SU-DHL-6 (cell line): ENCODE measurements at regions not wholly inside any gene's neighbourhood (a gene's known extent, or its start where the extent isn't known, plus 50 kb on each side); places are given as distances from the start of the nearest gene placed in this dataset.

Source experiments
- H2AFZ ChIP-seq: fragments of 200-600 bp; sonication (generic); 2 replicates; pipeline ENCODE4 v1.6.1; 2014; ENCODE audit warnings: low read depth, mild to moderate bottlenecking, moderate library complexity, mixed read lengths, antibody characterized with exemption, low read length; ENCODE audit not compliant: severe bottlenecking
- H3F3A ChIP-seq: fragments of 200-600 bp; shearing (Covaris generic); 2 replicates; pipeline ENCODE4 v1.6.0; 2016; ENCODE audit warnings: antibody characterized with exemption, mild to moderate bottlenecking; ENCODE audit not compliant: insufficient read depth
- H3K27ac ChIP-seq: fragments of 200-600 bp; sonication (generic); 2 replicates; pipeline ENCODE4 v1.5.1; 2016; ENCODE audit warnings: low read depth, mild to moderate bottlenecking, low read length, moderate library complexity, mixed read lengths
- H3K27me3 ChIP-seq: fragments of 200-600 bp; sonication (generic), shearing (Covaris generic); 2 replicates; pipeline ENCODE4 v1.6.0; 2014; ENCODE audit warnings: mild to moderate bottlenecking, low read length
- H3K36me3 ChIP-seq: fragments of 200-600 bp; sonication (generic); 2 replicates; pipeline ENCODE4 v1.6.1; 2014; ENCODE audit warnings: mild to moderate bottlenecking, low read length, mixed read lengths
- H3K4me2 ChIP-seq: fragments of 300-600, 200-600 bp; shearing (Covaris generic), sonication (generic); 2 replicates; pipeline ENCODE4 v1.6.0; 2014; ENCODE audit warnings: low read length, low read depth, mild to moderate bottlenecking; ENCODE audit not compliant: poor library complexity, severe bottlenecking
- H3K4me3 ChIP-seq: fragments of 200-600 bp; sonication (generic); 2 replicates; pipeline ENCODE4 v1.5.1; 2014; ENCODE audit warnings: antibody characterized with exemption, low read length, mild to moderate bottlenecking, mixed read lengths; ENCODE audit not compliant: insufficient read depth, poor library complexity, severe bottlenecking
- H3K79me2 ChIP-seq: fragments of 200-600 bp; sonication (generic); 2 replicates; pipeline ENCODE4 v1.6.1; 2014; ENCODE audit warnings: mild to moderate bottlenecking, low read length, moderate library complexity; ENCODE audit not compliant: insufficient read depth
- H3K9ac ChIP-seq: fragments of 200-600 bp; sonication (generic); 2 replicates; pipeline ENCODE4 v1.7.0; 2014; ENCODE audit warnings: mild to moderate bottlenecking, low read length
- H3K9me2 ChIP-seq: fragments of 200-600 bp; sonication (generic); replicated peaks from 2 replicates; pipeline ENCODE4 v1.6.1; 2014; ENCODE audit warnings: low read length; ENCODE audit not compliant: insufficient read depth
- H3K9me3 ChIP-seq: fragments of 200-600 bp; sonication (generic); 2 replicates; pipeline ENCODE4 v1.6.1; 2014; ENCODE audit warnings: low read length, mixed read lengths; ENCODE audit not compliant: insufficient read depth
- H4K20me1 ChIP-seq: fragments of 200-600 bp; sonication (generic); 2 replicates; pipeline ENCODE4 v1.6.1; 2014; ENCODE audit warnings: low read depth, mild to moderate bottlenecking, antibody characterized with exemption, low read length, moderate library complexity, mixed read lengths
- CTCF ChIP-seq: fragments of 200-600 bp; sonication (generic); IDR thresholded peaks from one replicate; pipeline ENCODE4 v1.5.1; 2017; ENCODE audit warnings: antibody characterized with exemption, mild to moderate bottlenecking, low read length, moderate library complexity; ENCODE audit not compliant: insufficient read depth, poor library complexity, severe bottlenecking
- EZH2phosphoT487 ChIP-seq: fragments of 200-600 bp; sonication (generic), shearing (Covaris generic); conservative IDR thresholded peaks from 2 replicates; pipeline ENCODE4 v1.6.1; 2018; ENCODE audit warnings: mild to moderate bottlenecking, antibody characterized with exemption, low read length, moderate library complexity, mixed read lengths

GRCh38 chr1:56202186-56202585 lies 377.2 kb downstream of the PLPP3 start:
- Histone ChIP-seq H3K36me3 (no peaks in the 10 kb centered on the region), H3K9me2 (no peaks in the 10 kb centered on the region), H3F3A (no peaks in the 10 kb centered on the region), H3K9ac (no peak overlapping the region), H3K79me2 (no peaks in the 10 kb centered on the region), H3K9me3 (no peaks in the 10 kb centered on the region), H3K4me3 (no peak overlapping the region), H2AFZ (no peak overlapping the region), H3K27ac (no peak overlapping the region), H3K27me3 (no peaks in the 10 kb centered on the region), H3K4me2 (no peak overlapping the region), H4K20me1 (no peaks in the 10 kb centered on the region)
- TF ChIP-seq EZH2phosphoT487 (no peak), CTCF (no peak)

- H3F3A ChIP-seq: no peaks in the 10 kb centered on the region
- H3K9ac ChIP-seq: no peak overlapping the region
- H4K20me1 ChIP-seq: no peaks in the 10 kb centered on the region
- H3K27ac ChIP-seq: no peak overlapping the region
- no peak overlapping the region for H3K4me2 ChIP-seq
- no peaks in the 10 kb centered on the region for H3K9me3 ChIP-seq
- no peaks in the 10 kb centered on the region for H3K9me2 ChIP-seq
- no peak for TF ChIP-seq CTCF
- no peak for TF ChIP-seq EZH2phosphoT487
- H3K4me3 ChIP-seq: no peak overlapping the region
- no peak overlapping the region for H2AFZ ChIP-seq
- no peaks in the 10 kb centered on the region for H3K36me3 ChIP-seq
- H3K27me3 ChIP-seq: no peaks in the 10 kb centered on the region
- no peaks in the 10 kb centered on the region for H3K79me2 ChIP-seq
These were observed 378.5 kb downstream of the PLPP3 start for GRCh38 chr1:56200896-56201295.

- H4K20me1 ChIP-seq: no peaks in the 10 kb centered on the region
- H3K9ac ChIP-seq: no peak overlapping the region
- H3K9me3 ChIP-seq: no peaks in the 10 kb centered on the region
- H3K79me2 ChIP-seq: no peaks in the 10 kb centered on the region
- H3K27me3 ChIP-seq: no peaks in the 10 kb centered on the region
- H3K4me3 ChIP-seq: no peak overlapping the region
- no peak overlapping the region for H3K27ac ChIP-seq
- no peaks in the 10 kb centered on the region for H3K9me2 ChIP-seq
- TF ChIP-seq EZH2phosphoT487: no peak
- no peak for TF ChIP-seq CTCF
- H3F3A ChIP-seq: no peaks in the 10 kb centered on the region
- no peaks in the 10 kb centered on the region for H3K36me3 ChIP-seq
- H2AFZ ChIP-seq: no peak overlapping the region
- H3K4me2 ChIP-seq: no peak overlapping the region
These were observed 378.9 kb downstream of the PLPP3 start for GRCh38 chr1:56200442-56200841.
